H7 (cell line): ENCODE measurements at regions not wholly inside any gene's neighbourhood (a gene's known extent, or its start where the extent isn't known, plus 50 kb on each side); places are given as distances from the start of the nearest gene placed in this dataset.
"Not testable (repeated sequence)": the region's sequence is repeated elsewhere in the genome, so short reads cannot be mapped to it uniquely, and the experiment has no call there.

Experiments
- DNase-seq: peaks from one replicate; pipeline ENCODE4 v3.0.0; 2012
- H3K27me3 ChIP-seq: 2 replicates; pipeline ENCODE4 v1.6.0; 2011; ENCODE audit warnings: mild to moderate bottlenecking, low read length; ENCODE audit not compliant: control insufficient read depth, insufficient read depth
- H3K36me3 ChIP-seq: replicated peaks from 2 replicates; pipeline ENCODE4 v1.5.1; 2011; ENCODE audit warnings: low read length; ENCODE audit not compliant: control insufficient read depth, insufficient read depth
- H3K4me3 ChIP-seq: 2 replicates; pipeline ENCODE4 v1.5.1; 2011; ENCODE audit warnings: low read depth, mild to moderate bottlenecking, control low read depth, low read length, moderate library complexity; ENCODE audit not compliant: insufficient read depth

GRCh38 chr4:115219315-115219860 lies 106.0 kb upstream of the NDST4 start:
- no peaks in the 10 kb centered on the region for H3K27me3 ChIP-seq
- DNase-seq, result no peak
- no peaks in the 10 kb centered on the region for H3K36me3 ChIP-seq
- H3K4me3 ChIP-seq, result no peak overlapping the region

GRCh38 chr4:115215935-115216334 lies 102.5 kb upstream of the NDST4 start:
- Histone ChIP-seq H3K27me3 (no peaks in the 10 kb centered on the region), H3K4me3 (no peak overlapping the region), H3K36me3 (no peaks in the 10 kb centered on the region)
- DNase-seq, result no peak

DNA sequence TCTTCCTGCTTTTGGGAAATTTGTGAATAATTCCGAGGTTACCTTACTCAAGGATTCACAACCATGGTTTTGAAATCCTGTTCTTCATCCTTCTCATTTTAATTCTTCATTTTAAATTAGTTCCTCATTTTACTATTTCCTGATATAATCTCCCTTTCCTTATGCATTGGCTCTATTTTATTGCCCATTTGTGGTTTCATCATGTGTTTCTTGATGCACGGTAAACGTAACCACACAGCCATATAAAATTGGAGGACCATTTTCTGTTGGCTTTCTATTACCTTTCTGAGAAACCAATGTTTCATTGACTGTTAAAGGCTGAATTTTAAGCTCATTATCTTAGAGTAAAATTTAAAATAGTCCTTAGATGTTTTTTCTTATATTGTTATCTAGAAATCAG lies 100.3 kb upstream of the NDST4 start:
- Histone ChIP-seq H3K27me3 (no peaks in the 10 kb centered on the region), H3K36me3 (no peaks in the 10 kb centered on the region), H3K4me3 (no peak overlapping the region)
- no peak for DNase-seq

- DNase-seq, result no peak
- Histone ChIP-seq H3K4me3 (no peak overlapping the region), H3K27me3 (no peaks in the 10 kb centered on the region), H3K36me3 (no peaks in the 10 kb centered on the region)
Observed at GRCh38 chr4:115201042-115201330, 87.6 kb upstream of the NDST4 start.

GRCh38 chr4:115200201-115201041 lies 87.0 kb upstream of the NDST4 start:
- not testable (repeated sequence) for H3K36me3 ChIP-seq, DNase-seq, H3K27me3 ChIP-seq, H3K4me3 ChIP-seq

DNA sequence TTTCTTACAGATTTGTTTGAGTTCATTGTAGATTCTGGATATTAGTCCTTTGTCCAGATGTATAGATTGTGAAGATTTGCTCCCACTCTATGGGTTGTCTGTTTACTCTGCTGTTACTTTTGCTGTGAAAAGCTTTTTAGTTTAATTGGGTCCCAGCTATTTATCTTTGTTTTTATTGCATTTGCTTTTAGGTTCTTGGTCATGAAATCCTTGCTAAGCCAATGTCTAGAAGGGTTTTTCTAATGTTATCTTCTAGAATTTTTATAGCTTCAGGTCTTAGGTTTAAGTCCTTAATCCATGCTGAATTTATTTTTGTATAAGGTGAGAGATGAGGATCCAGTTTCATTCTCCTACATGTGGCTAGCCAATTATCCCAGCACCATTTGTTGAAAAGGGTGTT lies 81.2 kb upstream of the NDST4 start:
- not testable (repeated sequence) for H3K4me3 ChIP-seq, H3K36me3 ChIP-seq, DNase-seq, H3K27me3 ChIP-seq

- no peak for DNase-seq
- H3K4me3 ChIP-seq, result no peak overlapping the region
- no peaks in the 10 kb centered on the region for H3K27me3 ChIP-seq
- no peaks in the 10 kb centered on the region for H3K36me3 ChIP-seq
Observed at GRCh38 chr4:115190529-115190928, 77.1 kb upstream of the NDST4 start.

GRCh38 chr4:115187136-115187535 lies 73.7 kb upstream of the NDST4 start:
- H3K4me3 ChIP-seq, result no peak overlapping the region
- no peak for DNase-seq
- H3K36me3 ChIP-seq, result no peaks in the 10 kb centered on the region
- H3K27me3 ChIP-seq, result no peaks in the 10 kb centered on the region

- not testable (repeated sequence) for DNase-seq, H3K36me3 ChIP-seq, H3K4me3 ChIP-seq, H3K27me3 ChIP-seq
Observed at GRCh38 chr4:115179438-115180062, 66.1 kb upstream of the NDST4 start.

- not testable (repeated sequence) for H3K27me3 ChIP-seq, DNase-seq, H3K4me3 ChIP-seq, H3K36me3 ChIP-seq
Observed at GRCh38 chr4:115178687-115179086, 65.3 kb upstream of the NDST4 start.

GRCh38 chr4:115171220-115171619 lies 57.8 kb upstream of the NDST4 start:
- Histone ChIP-seq H3K27me3 (no peaks in the 10 kb centered on the region), H3K4me3 (no peak overlapping the region), H3K36me3 (no peaks in the 10 kb centered on the region)
- no peak for DNase-seq

GRCh38 chr4:115165503-115165902 lies 52.1 kb upstream of the NDST4 start:
- no peak for DNase-seq
- Histone ChIP-seq H3K36me3 (no peaks in the 10 kb centered on the region), H3K4me3 (no peak overlapping the region), H3K27me3 (no peaks in the 10 kb centered on the region)
